GM12878 (cell line): ENCODE measurements at regions not wholly inside any gene's neighbourhood (a gene's known extent, or its start where the extent isn't known, plus 50 kb on each side); places are given as distances from the start of the nearest gene placed in this dataset.

Source experiments
- ATAC-seq: fragments of 200-7000 bp; cut with Tn5 transposase; 3 replicates; pipeline ENCODE4 v1.9.1; 2020; ENCODE audit warnings: mild to moderate bottlenecking, moderate library complexity
- BruUV-seq: library from RNA; stranded (reverse); fragments of 400-500 nt; replicated peaks from 2 replicates; lab custom pipeline; 2021; lab: Mats Ljungman, UMichigan
- CTCF ChIA-PET: fragments of 300-600 bp; sonication (Branson Sonifier 250); formaldehyde crosslinking; extraction: SDS; loops from one replicate; lab custom pipeline; 2021; ENCODE audit warnings: inconsistent platforms; lab: Yijun Ruan, JAX
- POLR2A ChIA-PET: fragments of 350-600 bp; formaldehyde crosslinking; extraction: SDS; loops from one replicate; lab custom pipeline; 2021; ENCODE audit warnings: inconsistent platforms; lab: Charles Lee
- RAD21 ChIA-PET: fragments of 300-600 bp; sonication (Branson Sonifier 250); formaldehyde crosslinking; loops from one replicate; lab custom pipeline; 2023; ENCODE audit warnings: antibody characterized with exemption; ENCODE audit not compliant: unreplicated experiment; lab: Charles Lee
- SMC1A ChIA-PET: fragments of 300-600 bp; sonication (Branson Sonifier 250); formaldehyde crosslinking; loops from one replicate; lab custom pipeline; 2023; ENCODE audit not compliant: unreplicated experiment, uncharacterized antibody; lab: Charles Lee
- DNase-seq: peaks from one replicate; pipeline ENCODE4 v3.0.0-alpha.2; 2011; ENCODE audit warnings: low read depth, low spot score
- FAIRE-seq: peaks from 3 replicates; lab custom pipeline; 2011; peaks lifted over from hg19 to GRCh38; lab: Jason Lieb, UNC
- H2AFZ ChIP-seq: 2 replicates; pipeline ENCODE4 v1.6.0; 2011; ENCODE audit warnings: low read depth, low read length, control low read depth; ENCODE audit not compliant: control insufficient read depth
- H3K27ac ChIP-seq: 2 replicates; pipeline ENCODE4 v1.5.1; 2011; ENCODE audit warnings: control low read depth; ENCODE audit not compliant: control insufficient read depth, insufficient read depth
- H3K27me3 ChIP-seq, 2 experiments: replicated peaks in 1 of 2; 2 replicates each; pipeline versions ENCODE4 v1.6.0 to v1.6.1; 2011; ENCODE audit warnings: low read length in 1 of 2; ENCODE audit not compliant: control insufficient read depth in 2 of 2, insufficient read depth in 2 of 2
- H3K36me3 ChIP-seq, 2 experiments: 2 replicates each; pipeline ENCODE4 v1.5.1; 2011; ENCODE audit warnings: low read length in 1 of 2; ENCODE audit not compliant: control insufficient read depth in 2 of 2, insufficient read depth in 2 of 2
- H3K4me1 ChIP-seq: 2 replicates; pipeline ENCODE4 v1.6.1; 2011; ENCODE audit warnings: mild to moderate bottlenecking, low read length, moderate library complexity, mixed read lengths; ENCODE audit not compliant: control insufficient read depth, insufficient read depth
- H3K4me2 ChIP-seq: 2 replicates; pipeline ENCODE4 v1.6.0; 2011; ENCODE audit warnings: control low read depth; ENCODE audit not compliant: control insufficient read depth, insufficient read depth
- H3K4me3 ChIP-seq: fragments of 200-600 bp; sonication (generic); 2 replicates; pipeline ENCODE4 v1.5.1; 2016
- H3K79me2 ChIP-seq: 2 replicates; pipeline ENCODE4 v1.6.0; 2011; ENCODE audit warnings: low read length; ENCODE audit not compliant: control insufficient read depth, insufficient read depth
- H3K9ac ChIP-seq: 2 replicates; pipeline ENCODE4 v1.8.0; 2011; ENCODE audit warnings: low read length, control low read depth, mixed read lengths; ENCODE audit not compliant: control insufficient read depth, insufficient read depth
- H3K9me3 ChIP-seq: replicated peaks from 3 replicates; pipeline ENCODE4 v1.5.1; 2011; ENCODE audit warnings: mild to moderate bottlenecking, low read length; ENCODE audit not compliant: control insufficient read depth, insufficient read depth
- H4K20me1 ChIP-seq: 2 replicates; pipeline ENCODE4 v1.6.0; 2011; ENCODE audit not compliant: control insufficient read depth, insufficient read depth
- BACH1 ChIP-seq: fragments of 450-650 bp; IDR thresholded peaks from 2 replicates; pipeline ENCODE4 v1.6.1; 2017; ENCODE audit warnings: mild to moderate bottlenecking, borderline replicate concordance
- KAT2A ChIP-seq: conservative IDR thresholded peaks from 2 replicates; pipeline ENCODE4 v1.6.1; 2011; ENCODE audit warnings: low read depth, low read length; ENCODE audit not compliant: control insufficient read depth
- SREBF1 ChIP-seq: IDR thresholded peaks from 2 replicates; pipeline ENCODE4 v1.6.1; 2012; ENCODE audit warnings: mild to moderate bottlenecking, low read length
- WGBS: methylation state at CpG from one replicate; pipeline ENCODE4 v1.1.6; 2016; ENCODE audit warnings: low lambda C conversion rate; ENCODE audit not compliant: insufficient replicate concordance, insufficient coverage; ENCODE audit errors: missing lambda C conversion rate; 5-methylcytosine and 5-hydroxymethylcytosine counted together
- in situ Hi-C: fragments of 300-500 bp; cut with MboI; formaldehyde crosslinking; loops from 9 replicates; pipeline ENCODE4 v1.14.3; 2018; ENCODE audit warnings: mixed read lengths
- intact Hi-C: fragments of 100-400 bp; cut with micrococcal nuclease; formaldehyde crosslinking; loops from one replicate; pipeline ENCODE4 v1.14.2; 2022; ENCODE audit not compliant: unreplicated experiment
- TF ChIP-seq, protein P1 (sequence below): IDR thresholded peaks from 2 replicates; pipeline ENCODE4 v1.6.1; 2011; ENCODE audit warnings: low read depth, low read length, improper control_type of control experiment, borderline replicate concordance
- TF ChIP-seq, protein P2 (sequence below): fragments of 450-650 bp; IDR thresholded peaks from 2 replicates; pipeline ENCODE4 v1.6.1; 2017; ENCODE audit warnings: mild to moderate bottlenecking
- TF ChIP-seq, protein P3 (sequence below): fragments of 450-650 bp; IDR thresholded peaks from 2 replicates; pipeline ENCODE4 v1.6.1; 2016; ENCODE audit warnings: mild to moderate bottlenecking

DNA sequence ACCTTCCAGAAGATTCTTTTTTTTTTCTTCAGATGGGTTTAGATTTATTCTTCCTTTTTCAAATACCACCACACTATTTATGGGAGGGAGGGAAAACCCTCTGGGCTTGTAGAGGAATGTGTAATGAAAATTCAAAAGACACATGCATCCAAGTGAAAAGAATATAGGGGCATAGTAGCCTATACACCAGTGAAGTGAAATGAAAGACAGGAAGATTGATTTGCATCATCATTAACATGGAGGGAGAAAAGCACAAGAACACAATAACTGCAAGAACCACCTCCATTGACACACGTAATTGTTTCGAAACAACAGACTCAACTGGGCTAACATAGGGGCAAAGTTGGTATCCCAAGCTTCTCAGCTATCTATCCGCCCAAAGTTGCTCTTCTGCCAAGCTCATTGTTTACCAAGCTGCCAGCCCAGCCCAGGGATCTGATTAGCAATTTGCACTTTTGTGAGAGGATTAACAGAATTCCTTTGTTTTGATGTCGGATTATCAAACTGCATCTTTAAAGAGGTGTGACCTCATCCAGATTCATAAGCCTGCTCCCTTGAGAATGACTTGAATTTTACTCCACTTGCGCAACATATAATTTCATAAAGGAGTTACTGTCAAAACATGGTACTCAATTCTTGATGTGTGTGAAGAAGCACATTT, 430.5 kb upstream of the SOX5 start:
- FAIRE-seq: no peak
- H3K27me3 ChIP-seq: no peaks in the 10 kb centered on the region; a peak in 1 of 4 replicates
- H3K27ac ChIP-seq: no peak overlapping the region
- H3K9ac ChIP-seq: no peak overlapping the region
- no peaks in the 10 kb centered on the region for H3K36me3 ChIP-seq
- in situ Hi-C loops: no loop called here
- DNase-seq: no peak
- no peak for ATAC-seq
- SMC1A ChIA-PET: no interaction called here
- no peak overlapping the region for H3K4me2 ChIP-seq
- 82% methylated on average over 5 of the region's 5 CpGs for WGBS
- no peak for TF ChIP-seq KAT2A
- no peak for TF ChIP-seq SREBF1
- TF ChIP-seq, protein P1, sequence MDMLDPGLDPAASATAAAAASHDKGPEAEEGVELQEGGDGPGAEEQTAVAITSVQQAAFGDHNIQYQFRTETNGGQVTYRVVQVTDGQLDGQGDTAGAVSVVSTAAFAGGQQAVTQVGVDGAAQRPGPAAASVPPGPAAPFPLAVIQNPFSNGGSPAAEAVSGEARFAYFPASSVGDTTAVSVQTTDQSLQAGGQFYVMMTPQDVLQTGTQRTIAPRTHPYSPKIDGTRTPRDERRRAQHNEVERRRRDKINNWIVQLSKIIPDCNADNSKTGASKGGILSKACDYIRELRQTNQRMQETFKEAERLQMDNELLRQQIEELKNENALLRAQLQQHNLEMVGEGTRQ: no peak
- TF ChIP-seq, protein P2, sequence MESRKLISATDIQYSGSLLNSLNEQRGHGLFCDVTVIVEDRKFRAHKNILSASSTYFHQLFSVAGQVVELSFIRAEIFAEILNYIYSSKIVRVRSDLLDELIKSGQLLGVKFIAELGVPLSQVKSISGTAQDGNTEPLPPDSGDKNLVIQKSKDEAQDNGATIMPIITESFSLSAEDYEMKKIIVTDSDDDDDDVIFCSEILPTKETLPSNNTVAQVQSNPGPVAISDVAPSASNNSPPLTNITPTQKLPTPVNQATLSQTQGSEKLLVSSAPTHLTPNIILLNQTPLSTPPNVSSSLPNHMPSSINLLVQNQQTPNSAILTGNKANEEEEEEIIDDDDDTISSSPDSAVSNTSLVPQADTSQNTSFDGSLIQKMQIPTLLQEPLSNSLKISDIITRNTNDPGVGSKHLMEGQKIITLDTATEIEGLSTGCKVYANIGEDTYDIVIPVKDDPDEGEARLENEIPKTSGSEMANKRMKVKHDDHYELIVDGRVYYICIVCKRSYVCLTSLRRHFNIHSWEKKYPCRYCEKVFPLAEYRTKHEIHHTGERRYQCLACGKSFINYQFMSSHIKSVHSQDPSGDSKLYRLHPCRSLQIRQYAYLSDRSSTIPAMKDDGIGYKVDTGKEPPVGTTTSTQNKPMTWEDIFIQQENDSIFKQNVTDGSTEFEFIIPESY: no peak
- TF ChIP-seq, protein P3, sequence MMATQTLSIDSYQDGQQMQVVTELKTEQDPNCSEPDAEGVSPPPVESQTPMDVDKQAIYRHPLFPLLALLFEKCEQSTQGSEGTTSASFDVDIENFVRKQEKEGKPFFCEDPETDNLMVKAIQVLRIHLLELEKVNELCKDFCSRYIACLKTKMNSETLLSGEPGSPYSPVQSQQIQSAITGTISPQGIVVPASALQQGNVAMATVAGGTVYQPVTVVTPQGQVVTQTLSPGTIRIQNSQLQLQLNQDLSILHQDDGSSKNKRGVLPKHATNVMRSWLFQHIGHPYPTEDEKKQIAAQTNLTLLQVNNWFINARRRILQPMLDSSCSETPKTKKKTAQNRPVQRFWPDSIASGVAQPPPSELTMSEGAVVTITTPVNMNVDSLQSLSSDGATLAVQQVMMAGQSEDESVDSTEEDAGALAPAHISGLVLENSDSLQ: no peak
- TF ChIP-seq BACH1: no peak
- peaks cover 7% of the 10 kb centered on the region for H3K4me1 ChIP-seq
- RAD21 ChIA-PET: no interaction called here
- H3K79me2 ChIP-seq: no peaks in the 10 kb centered on the region
- CTCF ChIA-PET: no interaction called here
- no peaks in the 10 kb centered on the region for H4K20me1 ChIP-seq
- intact Hi-C loops: no loop called here
- H3K9me3 ChIP-seq: no peaks in the 10 kb centered on the region; the same call in 1 of the 3 replicates
- H3K4me3 ChIP-seq: no peak overlapping the region
- POLR2A ChIA-PET: no interaction called here
- no peak overlapping the region for H2AFZ ChIP-seq
- no TSS peak for BruUV-seq
